B cell (primary cell): ENCODE measurements at regions not wholly inside any gene's neighbourhood (a gene's known extent, or its start where the extent isn't known, plus 50 kb on each side); places are given as distances from the start of the nearest gene placed in this dataset.

Source experiments
- ATAC-seq: fragments of 200-7000 bp; cut with Tn5 transposase; one replicate; pipeline ENCODE4 v1.10.0; 2021; ENCODE audit warnings: low read depth, mild to moderate bottlenecking, moderate number of reproducible peaks, moderate library complexity
- CTCF ChIA-PET: fragments of 350-600 bp; sonication (Branson Sonifier 250); formaldehyde crosslinking; loops from one replicate; lab custom pipeline; 2021; ENCODE audit warnings: antibody characterized with exemption, inconsistent platforms; lab: Charles Lee
- POLR2A ChIA-PET: fragments of 350-600 bp; sonication (Branson Sonifier 250); formaldehyde crosslinking; loops from one replicate; lab custom pipeline; 2021; ENCODE audit warnings: antibody characterized with exemption; lab: Charles Lee
- DNase-seq: peaks from one replicate; pipeline ENCODE4 v3.0.0; 2013
- H2AFZ ChIP-seq: 2 replicates; pipeline ENCODE4 v1.6.1; 2012; ENCODE audit warnings: mild to moderate bottlenecking, low read depth, low read length; ENCODE audit not compliant: insufficient read depth, poor library complexity, severe bottlenecking
- H3K27ac ChIP-seq, 2 donors: 1 replicate in 1 of 2; 2 replicates in 1 of 2; pipeline ENCODE4 v1.5.1; 2012 to 2013; ENCODE audit warnings: low read length in 2 of 2, mild to moderate bottlenecking in 2 of 2, moderate library complexity in 1 of 2
- H3K27me3 ChIP-seq, 4 experiments: fragments of 200-600 bp in 1 of 4; sonication (generic) in 1 of 4; replicated peaks in 1 of 4; 1 replicate in 2 of 4; 2 replicates in 2 of 4; pipeline versions ENCODE4 v1.6.1 to v1.7.0; 2013 to 2016; ENCODE audit warnings: low read length in 3 of 4, mild to moderate bottlenecking in 2 of 4, mixed read lengths in 1 of 4, moderate library complexity in 1 of 4; ENCODE audit not compliant: insufficient read depth in 4 of 4, control insufficient read depth in 3 of 4; ENCODE audit errors: control extremely low read depth in 1 of 4
- H3K36me3 ChIP-seq, 2 experiments: replicated peaks in 1 of 2; 1 replicate in 1 of 2; 2 replicates in 1 of 2; pipeline versions ENCODE4 v1.6.1 to v1.7.1; 2013; ENCODE audit warnings: low read length in 1 of 2; ENCODE audit not compliant: insufficient read depth in 2 of 2, control insufficient read depth in 1 of 2; ENCODE audit errors: control extremely low read depth in 1 of 2, extremely low read depth in 1 of 2
- H3K4me1 ChIP-seq, 2 donors: fragments of 200-600 bp in 1 of 2; sonication (generic) in 1 of 2; 1 replicate in 1 of 2; 2 replicates in 1 of 2; pipeline versions ENCODE4 v1.5.1 to v1.6.1; 2013 to 2017; ENCODE audit warnings: low read length in 2 of 2; ENCODE audit not compliant: control insufficient read depth in 2 of 2, insufficient read depth in 2 of 2
- H3K4me2 ChIP-seq: replicated peaks from 2 replicates; pipeline ENCODE3; 2012; ENCODE audit warnings: mild to moderate bottlenecking, low read depth, low read length; ENCODE audit not compliant: poor library complexity, severe bottlenecking
- H3K4me3 ChIP-seq, 5 experiments: fragments of 200-600 bp in 1 of 5; sonication (generic) in 1 of 5; 1 replicate in 3 of 5; 2 replicates in 2 of 5; pipeline versions ENCODE4 v1.5.1 to v1.7.0; 2011 to 2016; ENCODE audit warnings: low read length in 4 of 5, mild to moderate bottlenecking in 4 of 5, low read depth in 2 of 5, control low read depth in 1 of 5, moderate library complexity in 1 of 5; ENCODE audit not compliant: insufficient read depth in 1 of 5; ENCODE audit errors: control extremely low read depth in 1 of 5, extremely low read depth in 1 of 5
- H3K79me2 ChIP-seq: fragments of 200-600 bp; sonication (generic); one replicate; pipeline ENCODE4 v1.6.0; 2016; ENCODE audit warnings: low read length; ENCODE audit not compliant: control insufficient read depth, insufficient read depth
- H3K9ac ChIP-seq: fragments of 200-600 bp; sonication (generic); 2 replicates; pipeline ENCODE4 v1.6.1; 2017; ENCODE audit warnings: mild to moderate bottlenecking, low read length, moderate library complexity
- H3K9me3 ChIP-seq, 3 donors: one replicate each; pipeline versions ENCODE4 v1.6.1 to v1.7.1; 2013; ENCODE audit warnings: low read length in 2 of 3; ENCODE audit not compliant: control insufficient read depth in 2 of 3, insufficient read depth in 1 of 3; ENCODE audit errors: control extremely low read depth in 1 of 3
- H4K20me1 ChIP-seq: 2 replicates; pipeline ENCODE4 v1.6.0; 2012; ENCODE audit warnings: mild to moderate bottlenecking, low read length; ENCODE audit not compliant: insufficient read depth, control insufficient read depth, poor library complexity, severe bottlenecking
- H3K27ac Mint-ChIP-seq: one replicate; pipeline ENCODE4 v1.8.0; 2021; ENCODE audit warnings: mixed read lengths
- H3K27me3 Mint-ChIP-seq: one replicate; pipeline ENCODE4 v1.8.0; 2021; ENCODE audit warnings: mixed read lengths
- H3K4me1 Mint-ChIP-seq: one replicate; pipeline ENCODE4 v1.8.0; 2021; ENCODE audit warnings: mixed read lengths
- H3K4me3 Mint-ChIP-seq: one replicate; pipeline ENCODE4 v1.8.0; 2021; ENCODE audit warnings: mixed read lengths
- H3K9me3 Mint-ChIP-seq: one replicate; pipeline ENCODE4 v1.8.0; 2022; ENCODE audit warnings: mixed read lengths; ENCODE audit not compliant: insufficient read depth
- EZH2 ChIP-seq: IDR thresholded peaks from 2 replicates; pipeline ENCODE4 v1.6.1; 2012; ENCODE audit warnings: borderline replicate concordance, low read depth, mild to moderate bottlenecking, moderate library complexity, low read length; ENCODE audit not compliant: insufficient read depth, poor library complexity, severe bottlenecking
- WGBS: methylation state at CpG from one replicate; pipeline ENCODE4 v1.1.5; 2013; ENCODE audit warnings: missing lambda C conversion rate; ENCODE audit not compliant: insufficient coverage; 5-methylcytosine and 5-hydroxymethylcytosine counted together
- intact Hi-C: fragments of 100-400 bp; cut with micrococcal nuclease; formaldehyde crosslinking; loops from one replicate; pipeline ENCODE4 v1.10.0; 2022
- TF ChIP-seq, protein P1 (sequence below): fragments of 200-600 bp; IDR thresholded peaks from one replicate; pipeline ENCODE4 v1.8.0; 2022; ENCODE audit warnings: antibody characterized with exemption, mild to moderate bottlenecking

GRCh38 chr6:80508885-80509630 is 402.6 kb downstream of the BCKDHB start:
- DNase-seq, result no peak
- Histone ChIP-seq H3K9me3 (no peaks in the 10 kb centered on the region), H3K36me3 (no peaks in the 10 kb centered on the region), H3K79me2 (no peaks in the 10 kb centered on the region), H3K4me1 (no peaks in the 10 kb centered on the region), H3K9ac (no peak overlapping the region), H3K27me3 (no peaks in the 10 kb centered on the region), H2AFZ (no peak overlapping the region), H4K20me1 (no peaks in the 10 kb centered on the region), H3K4me3 (no peak overlapping the region), H3K4me2 (no peak overlapping the region), H3K27ac (no peak overlapping the region)
- Mint-ChIP-seq H3K4me3 (no peak overlapping the region), H3K4me1 (no peaks in the 10 kb centered on the region), H3K27ac (no peak overlapping the region), H3K9me3 (no peaks in the 10 kb centered on the region), H3K27me3 (no peaks in the 10 kb centered on the region)
- no peak for TF ChIP-seq EZH2
- TF ChIP-seq, protein P1, sequence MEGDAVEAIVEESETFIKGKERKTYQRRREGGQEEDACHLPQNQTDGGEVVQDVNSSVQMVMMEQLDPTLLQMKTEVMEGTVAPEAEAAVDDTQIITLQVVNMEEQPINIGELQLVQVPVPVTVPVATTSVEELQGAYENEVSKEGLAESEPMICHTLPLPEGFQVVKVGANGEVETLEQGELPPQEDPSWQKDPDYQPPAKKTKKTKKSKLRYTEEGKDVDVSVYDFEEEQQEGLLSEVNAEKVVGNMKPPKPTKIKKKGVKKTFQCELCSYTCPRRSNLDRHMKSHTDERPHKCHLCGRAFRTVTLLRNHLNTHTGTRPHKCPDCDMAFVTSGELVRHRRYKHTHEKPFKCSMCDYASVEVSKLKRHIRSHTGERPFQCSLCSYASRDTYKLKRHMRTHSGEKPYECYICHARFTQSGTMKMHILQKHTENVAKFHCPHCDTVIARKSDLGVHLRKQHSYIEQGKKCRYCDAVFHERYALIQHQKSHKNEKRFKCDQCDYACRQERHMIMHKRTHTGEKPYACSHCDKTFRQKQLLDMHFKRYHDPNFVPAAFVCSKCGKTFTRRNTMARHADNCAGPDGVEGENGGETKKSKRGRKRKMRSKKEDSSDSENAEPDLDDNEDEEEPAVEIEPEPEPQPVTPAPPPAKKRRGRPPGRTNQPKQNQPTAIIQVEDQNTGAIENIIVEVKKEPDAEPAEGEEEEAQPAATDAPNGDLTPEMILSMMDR, result no peak
- ATAC-seq, result no peak
- POLR2A ChIA-PET, result no interaction called here
- intact Hi-C loops, result no loop called here
- CTCF ChIA-PET, result no interaction called here

- H3K9me3 ChIP-seq, result no peaks in the 10 kb centered on the region
- H3K36me3 ChIP-seq, result no peaks in the 10 kb centered on the region
- no peaks in the 10 kb centered on the region for H4K20me1 ChIP-seq
- no peaks in the 10 kb centered on the region for H3K79me2 ChIP-seq
- H3K4me2 ChIP-seq, result no peak overlapping the region
- DNase-seq (no peak), ATAC-seq (no peak)
- TF ChIP-seq, protein P1, result no peak
- TF ChIP-seq EZH2, result no peak
- H2AFZ ChIP-seq, result no peak overlapping the region
- H3K9ac ChIP-seq, result no peak overlapping the region
- WGBS, result no CpG with 5 or more reads among the region's 3 CpGs
- ChIA-PET POLR2A (no interaction called here), CTCF (no interaction called here)
- no peaks in the 10 kb centered on the region for H3K9me3 Mint-ChIP-seq
- H3K27ac ChIP-seq, result no peak overlapping the region
- H3K4me1 ChIP-seq, result no peaks in the 10 kb centered on the region
- H3K4me1 Mint-ChIP-seq, result no peaks in the 10 kb centered on the region
- intact Hi-C loops, result no loop called here
- no peak overlapping the region for H3K27ac Mint-ChIP-seq
- H3K4me3 ChIP-seq, result no peak overlapping the region
- H3K27me3 Mint-ChIP-seq, result peaks cover 1% of the 10 kb centered on the region
- no peak overlapping the region for H3K4me3 Mint-ChIP-seq
- H3K27me3 ChIP-seq, result no peaks in the 10 kb centered on the region
Observed at GRCh38 chr6:80504882-80505281, 398.4 kb downstream of the BCKDHB start.
